H1 (cell line): ENCODE measurements at regions not wholly inside any gene's neighbourhood (a gene's known extent, or its start where the extent isn't known, plus 50 kb on each side); places are given as distances from the start of the nearest gene placed in this dataset.

Source experiments
- CTCF ChIA-PET: fragments of 300-600 bp; sonication (Branson Sonifier 250); formaldehyde crosslinking; loops from one replicate; lab custom pipeline; 2021; ENCODE audit not compliant: partially characterized antibody; lab: Charles Lee
- POLR2A ChIA-PET: fragments of 300-600 bp; sonication (Branson Sonifier 250); formaldehyde crosslinking; loops from one replicate; lab custom pipeline; 2021; ENCODE audit warnings: inconsistent platforms; ENCODE audit not compliant: partially characterized antibody; lab: Charles Lee
- DNase-seq, 2 experiments: peaks; one replicate each; pipeline versions ENCODE4 v3.0.0 to v3.0.0-alpha.2; 2010 to 2022; ENCODE audit warnings: low spot score in 2 of 2, low read depth in 1 of 2, mixed read lengths in 1 of 2
- FAIRE-seq: peaks from 2 replicates; lab custom pipeline; 2011; peaks lifted over from hg19 to GRCh38; lab: Jason Lieb, UNC
- H2AFZ ChIP-seq: 2 replicates; pipeline ENCODE4 v1.8.1; 2012; ENCODE audit warnings: low read length, inconsistent platforms
- H2AK5ac ChIP-seq: 2 replicates; pipeline ENCODE4 v1.6.1; 2013; ENCODE audit warnings: low read depth, low read length
- H2BK120ac ChIP-seq: replicated peaks from 2 replicates; pipeline ENCODE3; 2013; ENCODE audit warnings: low read depth, low read length, inconsistent platforms
- H2BK12ac ChIP-seq: 2 replicates; pipeline ENCODE4 v1.6.1; 2013; ENCODE audit warnings: low read depth, low read length
- H2BK15ac ChIP-seq: 2 replicates; pipeline ENCODE4 v1.6.1; 2013; ENCODE audit warnings: low read length
- H2BK20ac ChIP-seq: 2 replicates; pipeline ENCODE4 v1.6.1; 2013; ENCODE audit warnings: low read length
- H2BK5ac ChIP-seq: 2 replicates; pipeline ENCODE4 v1.6.1; 2013; ENCODE audit warnings: low read depth, low read length
- H3K14ac ChIP-seq: 2 replicates; pipeline ENCODE4 v1.6.1; 2013; ENCODE audit warnings: inconsistent platforms; ENCODE audit not compliant: insufficient read length
- H3K18ac ChIP-seq: 2 replicates; pipeline ENCODE4 v1.6.1; 2013; ENCODE audit warnings: low read length; ENCODE audit errors: extremely low read depth
- H3K23ac ChIP-seq: 2 replicates; pipeline ENCODE4 v1.6.1; 2013; ENCODE audit warnings: inconsistent platforms; ENCODE audit not compliant: insufficient read length
- H3K23me2 ChIP-seq: 2 replicates; pipeline ENCODE4 v1.6.1; 2013; ENCODE audit warnings: low read depth, low read length
- H3K27ac ChIP-seq: 2 replicates; pipeline ENCODE4 v1.6.1; 2011; ENCODE audit warnings: low read depth, low read length, inconsistent platforms
- H3K27me3 ChIP-seq, 4 experiments: replicated peaks in 1 of 4; 1 replicate in 1 of 4; 2 replicates in 3 of 4; pipeline versions ENCODE4 v1.6.1 to v1.8.1; 2011 to 2013; ENCODE audit warnings: low read length in 3 of 4, mild to moderate bottlenecking in 3 of 4, inconsistent platforms in 2 of 4, mixed read lengths in 2 of 4, moderate library complexity in 1 of 4; ENCODE audit not compliant: control insufficient read depth in 3 of 4, insufficient read depth in 3 of 4; ENCODE audit errors: extremely low read depth in 1 of 4
- H3K36me3 ChIP-seq, 4 experiments: 2 replicates each; pipeline versions ENCODE4 v1.6.1 to v1.8.1; 2011 to 2013; ENCODE audit warnings: mild to moderate bottlenecking in 4 of 4, low read length in 3 of 4, moderate library complexity in 2 of 4, control low read depth in 1 of 4, inconsistent platforms in 1 of 4; ENCODE audit not compliant: insufficient read depth in 4 of 4, control insufficient read depth in 2 of 4
- H3K4ac ChIP-seq: replicated peaks from 2 replicates; pipeline ENCODE3; 2013; ENCODE audit warnings: low read length, low read depth, mixed read lengths, inconsistent platforms; ENCODE audit not compliant: insufficient read length
- H3K4me1 ChIP-seq, 4 experiments: replicated peaks in 1 of 4; 1 replicate in 1 of 4; 2 replicates in 3 of 4; pipeline versions ENCODE4 v1.6.1 to v1.8.1; 2011 to 2013; ENCODE audit warnings: low read length in 3 of 4, inconsistent platforms in 2 of 4, mixed read lengths in 1 of 4; ENCODE audit not compliant: insufficient read depth in 4 of 4, control insufficient read depth in 3 of 4
- H3K4me2 ChIP-seq, 2 experiments: 2 replicates each; pipeline versions ENCODE4 v1.6.1 to v1.8.1; 2011 to 2013; ENCODE audit warnings: low read depth in 2 of 2, low read length in 2 of 2, control low read depth in 1 of 2, inconsistent platforms in 1 of 2, mild to moderate bottlenecking in 1 of 2; ENCODE audit not compliant: insufficient read depth in 1 of 2
- H3K4me3 ChIP-seq, 4 experiments: fragments of 200-600, 300-600 bp in 1 of 4; sonication (generic), shearing (Covaris generic), sonication (Bioruptor Twin) in 1 of 4; 2 replicates each; pipeline versions ENCODE4 v1.5.1 to v1.8.1; 2011 to 2016; ENCODE audit warnings: low read length in 4 of 4, low read depth in 3 of 4, control low read depth in 2 of 4, inconsistent platforms in 2 of 4, mild to moderate bottlenecking in 2 of 4, mixed read lengths in 1 of 4, moderate library complexity in 1 of 4; ENCODE audit not compliant: insufficient read depth in 2 of 4; ENCODE audit errors: extremely low read depth in 1 of 4
- H3K56ac ChIP-seq: replicated peaks from 2 replicates; pipeline ENCODE3; 2013; ENCODE audit warnings: low read depth, mild to moderate bottlenecking, mixed read lengths, low read length, inconsistent platforms; ENCODE audit not compliant: insufficient read length
- H3K79me1 ChIP-seq: 2 replicates; pipeline ENCODE4 v1.6.1; 2013; ENCODE audit warnings: low read depth, low read length, control low read depth
- H3K79me2 ChIP-seq, 2 experiments: 2 replicates each; pipeline versions ENCODE4 v1.6.1 to v1.8.1; 2012 to 2013; ENCODE audit warnings: low read length in 2 of 2, mild to moderate bottlenecking in 2 of 2, inconsistent platforms in 1 of 2; ENCODE audit not compliant: insufficient read depth in 2 of 2, control insufficient read depth in 1 of 2
- H3K9ac ChIP-seq, 4 experiments: replicated peaks in 1 of 4; 1 replicate in 1 of 4; 2 replicates in 3 of 4; pipeline versions ENCODE4 v1.6.1 to v1.8.1; 2011 to 2013; ENCODE audit warnings: low read depth in 3 of 4, low read length in 3 of 4, control low read depth in 2 of 4, mild to moderate bottlenecking in 2 of 4, moderate library complexity in 2 of 4, inconsistent platforms in 1 of 4; ENCODE audit errors: extremely low read depth in 1 of 4
- H3K9me3 ChIP-seq, 2 experiments: 2 replicates each; pipeline versions ENCODE4 v1.6.1 to v1.8.1; 2012 to 2013; ENCODE audit warnings: mild to moderate bottlenecking in 2 of 2, moderate library complexity in 2 of 2, control low read depth in 1 of 2, inconsistent platforms in 1 of 2, low read depth in 1 of 2, low read length in 1 of 2, mixed read lengths in 1 of 2; ENCODE audit not compliant: insufficient read depth in 2 of 2
- H4K20me1 ChIP-seq, 2 experiments: replicated peaks in 1 of 2; 2 replicates each; pipeline versions ENCODE3 to v1.8.1; 2011 to 2013; ENCODE audit warnings: inconsistent platforms in 2 of 2, low read length in 2 of 2, mild to moderate bottlenecking in 1 of 2; ENCODE audit not compliant: insufficient read depth in 2 of 2, control insufficient read depth in 1 of 2
- H4K5ac ChIP-seq: 2 replicates; pipeline ENCODE4 v1.6.1; 2013; ENCODE audit warnings: low read length, low read depth, mixed read lengths, inconsistent platforms; ENCODE audit not compliant: insufficient read length
- H4K8ac ChIP-seq: 2 replicates; pipeline ENCODE4 v1.8.0; 2013; ENCODE audit warnings: mild to moderate bottlenecking, moderate library complexity, low read length, inconsistent platforms; ENCODE audit not compliant: insufficient read depth; ENCODE audit errors: extremely low read depth
- H4K91ac ChIP-seq: replicated peaks from 2 replicates; pipeline ENCODE3; 2013; ENCODE audit warnings: low read length, mixed read lengths, inconsistent platforms; ENCODE audit not compliant: insufficient read length
- CBX5 ChIP-seq: fragments of 300-800, 300-1000 bp; sonication (generic); IDR thresholded peaks from 2 replicates; pipeline ENCODE4 v1.7.1; 2016; ENCODE audit warnings: antibody characterized with exemption, low read length, low read depth
- CBX8 ChIP-seq: fragments of 300-800, 300-1000 bp; sonication (generic); IDR thresholded peaks from 2 replicates; pipeline ENCODE4 v1.7.1; 2016; ENCODE audit warnings: low read depth, low read length, borderline replicate concordance
- E2F6 ChIP-seq: IDR thresholded peaks from 2 replicates; pipeline ENCODE4 v1.6.1; 2012; ENCODE audit warnings: inconsistent platforms
- EZH2 ChIP-seq: fragments of 200-600 bp; sonication (generic); IDR thresholded peaks from 2 replicates; pipeline ENCODE4 v1.7.1; 2012; ENCODE audit warnings: low read depth, mild to moderate bottlenecking, moderate library complexity, low read length, inconsistent platforms; ENCODE audit not compliant: severe bottlenecking
- JUN ChIP-seq: IDR thresholded peaks from 2 replicates; pipeline ENCODE4 v1.6.1; 2011; ENCODE audit warnings: low read depth, mild to moderate bottlenecking, improper control_type of control experiment, low read length
- NRF1 ChIP-seq: IDR thresholded peaks from 2 replicates; pipeline ENCODE4 v1.6.1; 2011; ENCODE audit warnings: mild to moderate bottlenecking, low read depth, low read length, improper control_type of control experiment
- RAD21 ChIP-seq, 2 experiments: IDR thresholded peaks in 1 of 2; conservative IDR thresholded peaks in 1 of 2; 2 replicates each; pipeline ENCODE4 v1.6.1; 2011; ENCODE audit warnings: low read depth in 2 of 2, low read length in 2 of 2, improper control_type of control experiment in 1 of 2, inconsistent platforms in 1 of 2, mild to moderate bottlenecking in 1 of 2, moderate library complexity in 1 of 2
- SAP30 ChIP-seq: fragments of 300-600 bp; sonication (generic); IDR thresholded peaks from 2 replicates; pipeline ENCODE4 v1.7.1; 2012; ENCODE audit warnings: low read length, moderate library complexity, mild to moderate bottlenecking, inconsistent platforms; ENCODE audit not compliant: insufficient read depth, insufficient replicate concordance
- SP4 ChIP-seq: IDR thresholded peaks from 2 replicates; pipeline ENCODE4 v1.6.1; 2012; ENCODE audit warnings: low read length, inconsistent platforms
- WGBS, 2 experiments: shearing (Covaris generic) in 1 of 2; methylation state at CpG; one replicate each; pipeline versions ENCODE4 v1.1.6 to v1.1.7; 2013 to 2015; ENCODE audit warnings: low lambda C conversion rate in 2 of 2, mixed read lengths in 2 of 2, inconsistent platforms in 1 of 2, low coverage in 1 of 2, missing lambda C conversion rate in 1 of 2; ENCODE audit not compliant: insufficient replicate concordance in 2 of 2, insufficient coverage in 1 of 2, insufficient read length in 1 of 2; ENCODE audit errors: extremely low coverage in 1 of 2, missing lambda C conversion rate in 1 of 2; 5-methylcytosine and 5-hydroxymethylcytosine counted together

DNA sequence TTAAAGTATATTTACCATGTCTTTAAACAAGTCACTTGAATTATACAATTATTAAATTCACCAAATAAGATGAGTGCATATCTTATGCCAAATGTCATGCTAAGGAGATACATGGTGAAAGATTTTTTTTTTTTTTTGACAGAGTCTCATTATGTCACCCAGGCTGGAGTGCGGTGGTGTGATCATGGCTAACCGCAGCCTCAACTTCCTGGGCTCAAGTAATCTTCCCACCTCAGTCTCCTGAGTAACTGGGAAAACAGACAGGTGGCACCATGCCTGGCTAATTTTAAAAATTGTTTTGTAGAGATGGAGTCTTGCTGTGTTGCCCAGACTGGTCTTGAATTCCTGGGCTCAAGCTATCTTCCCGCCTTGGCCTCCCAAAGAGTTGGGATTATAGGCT lies 149.0 kb upstream of the GOT2 start:
- 0 out of 8 replicates have a peak, but pooled peaks cover 0 to 6% (median 0%) of the 10 kb centered on the region in 4 experiments for H3K36me3 ChIP-seq
- H4K8ac ChIP-seq, result no peak overlapping the region
- WGBS, 2 experiments, result 94% methylated on average over 3 of the region's 3 CpGs; no CpG with 5 or more reads in 1 of the 2 experiments
- no peak overlapping the region for H3K4ac ChIP-seq
- no peak overlapping the region for H3K23ac ChIP-seq
- H4K20me1 ChIP-seq, result no peaks in the 10 kb centered on the region
- no peak overlapping the region for H2BK15ac ChIP-seq
- no peaks in the 10 kb centered on the region; the same call in 1 of the 2 replicates for H3K23me2 ChIP-seq
- H3K79me2 ChIP-seq, result no peaks in the 10 kb centered on the region
- FAIRE-seq (no peak), DNase-seq (no peak)
- H3K4me2 ChIP-seq, result no peak overlapping the region
- no peak overlapping the region for H3K14ac ChIP-seq
- no peak overlapping the region for H3K4me3 ChIP-seq
- no peak overlapping the region for H3K56ac ChIP-seq
- H3K9me3 ChIP-seq, result peaks cover 14 to 17% of the 10 kb centered on the region in 2 experiments
- no peak overlapping the region for H2BK12ac ChIP-seq
- no peak overlapping the region for H2BK5ac ChIP-seq
- no peak overlapping the region for H4K5ac ChIP-seq
- TF ChIP-seq CBX8 (no peak), CBX5 (no peak), EZH2 (no peak), RAD21 (IDR thresholded peaks at IDR 0.05 in 1 of 2, conservative IDR thresholded peaks at IDR 0.05 in 1 of 2; ENCODE audit: low read depth in 2 of 2, low read length in 2 of 2) (no peak), SP4 (no peak), NRF1 (no peak), SAP30 (no peak), E2F6 (no peak), JUN (no peak)
- no peak overlapping the region for H3K18ac ChIP-seq
- CTCF ChIA-PET, result no interaction called here
- H4K91ac ChIP-seq, result no peak overlapping the region
- H3K9ac ChIP-seq, result no peak overlapping the region
- H2BK120ac ChIP-seq, result no peak overlapping the region
- POLR2A ChIA-PET, result interaction anchor here (0.6 kb wide), 1 partner anchor 1207 kb away, joined by 4 read pairs; no protein-coding TSS in a partner anchor
- no peak overlapping the region for H3K27ac ChIP-seq
- no peak overlapping the region for H2AK5ac ChIP-seq
- no peak overlapping the region for H2AFZ ChIP-seq
- H3K79me1 ChIP-seq, result no peaks in the 10 kb centered on the region
- no peaks in the 10 kb centered on the region for H3K4me1 ChIP-seq
- no peaks in the 10 kb centered on the region for H3K27me3 ChIP-seq
- no peak overlapping the region for H2BK20ac ChIP-seq
